Transverse colon (tissue), 4 donors: ENCODE measurements at regions not wholly inside any gene's neighbourhood (a gene's known extent, or its start where the extent isn't known, plus 50 kb on each side); places are given as distances from the start of the nearest gene placed in this dataset.

Experiments used
- DNase-seq: peaks from one replicate; pipeline ENCODE4 v3.0.0-alpha.2; 2019
- H3K27ac ChIP-seq, 4 donors: fragments of 200-600 bp; sonication (generic); 2 replicates each; pipeline ENCODE4 v1.5.1; 2016 to 2018; ENCODE audit warnings: inconsistent platforms in 4 of 4
- H3K27me3 ChIP-seq: fragments of 200-600 bp; sonication (generic); 2 replicates; pipeline ENCODE4 v1.5.1; 2017; ENCODE audit warnings: inconsistent platforms
- H3K36me3 ChIP-seq, 4 donors: fragments of 200-600 bp; sonication (generic); 2 replicates each; pipeline ENCODE4 v1.5.1; 2017 to 2019; ENCODE audit warnings: inconsistent platforms in 4 of 4
- H3K4me1 ChIP-seq, 4 donors: fragments of 200-600 bp; sonication (generic); 2 replicates each; pipeline ENCODE4 v1.5.1; 2017 to 2020; ENCODE audit warnings: inconsistent platforms in 4 of 4
- H3K4me3 ChIP-seq, 4 donors: fragments of 200-600 bp; sonication (generic); 1 replicate in 1 of 4; 2 replicates in 3 of 4; pipeline versions ENCODE4 v1.5.1 to v1.6.1; 2017 to 2019; ENCODE audit warnings: inconsistent platforms in 4 of 4
- H3K9me3 ChIP-seq, 2 donors: fragments of 200-600 bp; sonication (generic); 2 replicates each; pipeline ENCODE4 v1.5.1; 2017 to 2019; ENCODE audit warnings: inconsistent platforms in 2 of 2
- EP300 ChIP-seq: sonication (generic); formaldehyde crosslinking; IDR thresholded peaks from one replicate; pipeline ENCODE4 v1.6.1; 2017; ENCODE audit warnings: antibody characterized with exemption, low read depth
- POLR2A ChIP-seq: fragments of 450-650 bp; IDR thresholded peaks from one replicate; pipeline ENCODE4 v1.6.1; 2016; ENCODE audit warnings: antibody characterized with exemption, mild to moderate bottlenecking, moderate library complexity
- POLR2AphosphoS5 ChIP-seq, 3 donors: sonication (generic); formaldehyde crosslinking; IDR thresholded peaks; one replicate each; pipeline ENCODE4 v1.6.1; 2016; ENCODE audit warnings: antibody characterized with exemption in 3 of 3
- WGBS, 2 donors: methylation state at CpG; one replicate each; pipeline ENCODE4 v1.1.5; 2018; ENCODE audit warnings: low coverage in 1 of 2; 5-methylcytosine and 5-hydroxymethylcytosine counted together
- in situ Hi-C, 4 donors: fragments of 200-750 bp; cut with MboI; loops; one replicate each; pipeline versions ENCODE4 v1.15.0 to v1.15.1; 2017; ENCODE audit warnings: low sequenced_read_pairs in 3 of 4, low pct_ligation_motif_present in 1 of 4, low pct_unique_long_range_greater_than_20kb in 1 of 4
- intact Hi-C: fragments of 100-400 bp; cut with DNase I; formaldehyde crosslinking; loops from one replicate; pipeline ENCODE4 v1.15.1; 2023; ENCODE audit warnings: low total_unique reads
- TF ChIP-seq, protein P1 (sequence below), 5 experiments: fragments of 200-600 bp in 3 of 5; fragments of 450-650 bp in 2 of 5; sonication (generic) in 3 of 5; IDR thresholded peaks; 1 replicate in 2 of 5; 2 replicates in 3 of 5; pipeline ENCODE4 v1.5.1; 2016 to 2017; ENCODE audit warnings: antibody characterized with exemption in 5 of 5, inconsistent platforms in 3 of 5, mild to moderate bottlenecking in 2 of 5, moderate library complexity in 1 of 5

- WGBS, 2 donors, result 17 to 33% methylated on average over 1 of the region's 1 CpG
- Histone ChIP-seq H3K4me3 (no peak overlapping the region), H3K4me1 (no peaks in the 10 kb centered on the region), H3K36me3 (no peaks in the 10 kb centered on the region), H3K27me3 (no peaks in the 10 kb centered on the region), H3K9me3 (no peaks in the 10 kb centered on the region), H3K27ac (no peak overlapping the region)
- intact Hi-C loops, result no loop called here
- no peak for DNase-seq
- in situ Hi-C loops, result no loop called here
- no peak for TF ChIP-seq POLR2AphosphoS5 (IDR thresholded peaks at IDR 0.05)
- TF ChIP-seq EP300, result no peak
- TF ChIP-seq POLR2A, result no peak
- TF ChIP-seq, protein P1, sequence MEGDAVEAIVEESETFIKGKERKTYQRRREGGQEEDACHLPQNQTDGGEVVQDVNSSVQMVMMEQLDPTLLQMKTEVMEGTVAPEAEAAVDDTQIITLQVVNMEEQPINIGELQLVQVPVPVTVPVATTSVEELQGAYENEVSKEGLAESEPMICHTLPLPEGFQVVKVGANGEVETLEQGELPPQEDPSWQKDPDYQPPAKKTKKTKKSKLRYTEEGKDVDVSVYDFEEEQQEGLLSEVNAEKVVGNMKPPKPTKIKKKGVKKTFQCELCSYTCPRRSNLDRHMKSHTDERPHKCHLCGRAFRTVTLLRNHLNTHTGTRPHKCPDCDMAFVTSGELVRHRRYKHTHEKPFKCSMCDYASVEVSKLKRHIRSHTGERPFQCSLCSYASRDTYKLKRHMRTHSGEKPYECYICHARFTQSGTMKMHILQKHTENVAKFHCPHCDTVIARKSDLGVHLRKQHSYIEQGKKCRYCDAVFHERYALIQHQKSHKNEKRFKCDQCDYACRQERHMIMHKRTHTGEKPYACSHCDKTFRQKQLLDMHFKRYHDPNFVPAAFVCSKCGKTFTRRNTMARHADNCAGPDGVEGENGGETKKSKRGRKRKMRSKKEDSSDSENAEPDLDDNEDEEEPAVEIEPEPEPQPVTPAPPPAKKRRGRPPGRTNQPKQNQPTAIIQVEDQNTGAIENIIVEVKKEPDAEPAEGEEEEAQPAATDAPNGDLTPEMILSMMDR (IDR thresholded peaks at IDR 0.05), result no peak
Measured at GRCh38 chr2:185381631-185382030, 357.0 kb upstream of the FSIP2 start.

GRCh38 chr2:185384822-185385560 lies 353.6 kb upstream of the FSIP2 start:
- DNase-seq, result no peak
- no peak overlapping the region for H3K27ac ChIP-seq
- H3K4me1 ChIP-seq, result no peaks in the 10 kb centered on the region
- intact Hi-C loops, result no loop called here
- 52 to 80% methylated on average over 2 of the region's 2 CpGs for WGBS, 2 donors
- no peaks in the 10 kb centered on the region for H3K36me3 ChIP-seq
- no peaks in the 10 kb centered on the region for H3K9me3 ChIP-seq
- H3K27me3 ChIP-seq, result no peaks in the 10 kb centered on the region
- TF ChIP-seq POLR2AphosphoS5 (IDR thresholded peaks at IDR 0.05), result peak in 1 of 3 donors; percentile 10
- TF ChIP-seq, protein P1 (IDR thresholded peaks at IDR 0.05), result no peak
- no peak for TF ChIP-seq POLR2A
- no peak for TF ChIP-seq EP300
- in situ Hi-C loops, result no loop called here
- H3K4me3 ChIP-seq, result no peak overlapping the region

- intact Hi-C loops, result no loop called here
- in situ Hi-C loops, result no loop called here
- Histone ChIP-seq H3K4me3 (no peak overlapping the region), H3K9me3 (no peaks in the 10 kb centered on the region), H3K4me1 (no peaks in the 10 kb centered on the region), H3K27me3 (no peaks in the 10 kb centered on the region), H3K36me3 (no peaks in the 10 kb centered on the region), H3K27ac (no peak overlapping the region)
- DNase-seq, result no peak
- 63 to 71% methylated on average over 2 of the region's 2 CpGs for WGBS, 2 donors
- no peak for TF ChIP-seq POLR2AphosphoS5 (IDR thresholded peaks at IDR 0.05)
- no peak for TF ChIP-seq POLR2A
- TF ChIP-seq, protein P1 (IDR thresholded peaks at IDR 0.05), result no peak
Measured at GRCh38 chr2:185388226-185388625, 350.4 kb upstream of the FSIP2 start.

- H3K4me3 ChIP-seq, result no peak overlapping the region
- H3K27ac ChIP-seq, result no peak overlapping the region
- DNase-seq, result no peak
- intact Hi-C loops (no loop called here), in situ Hi-C loops (no loop called here)
- H3K4me1 ChIP-seq, result no peaks in the 10 kb centered on the region
- H3K36me3 ChIP-seq, result no peaks in the 10 kb centered on the region
- no peaks in the 10 kb centered on the region for H3K9me3 ChIP-seq
- no peaks in the 10 kb centered on the region for H3K27me3 ChIP-seq
- TF ChIP-seq, protein P1 (IDR thresholded peaks at IDR 0.05), result no peak
- TF ChIP-seq POLR2A (no peak), POLR2AphosphoS5 (IDR thresholded peaks at IDR 0.05) (no peak), EP300 (no peak)
Measured at GRCh38 chr2:185391543-185391942, 347.1 kb upstream of the FSIP2 start.
